22Rv1 (cell line): ENCODE measurements at regions not wholly inside any gene's neighbourhood (a gene's known extent, or its start where the extent isn't known, plus 50 kb on each side); places are given as distances from the start of the nearest gene placed in this dataset.

Experiments used
- H3K27ac ChIP-seq: fragments of 450-650 bp; 2 replicates; pipeline ENCODE4 v1.5.1; 2017
- ZFX ChIP-seq: fragments of 450-650 bp; IDR thresholded peaks from 2 replicates; pipeline ENCODE4 v1.6.1; 2017; ENCODE audit warnings: antibody characterized with exemption, borderline replicate concordance
- TF ChIP-seq, protein P1 (sequence below): fragments of 450-650 bp; IDR thresholded peaks from 2 replicates; pipeline ENCODE4 v1.5.1; 2017; ENCODE audit warnings: mild to moderate bottlenecking

DNA sequence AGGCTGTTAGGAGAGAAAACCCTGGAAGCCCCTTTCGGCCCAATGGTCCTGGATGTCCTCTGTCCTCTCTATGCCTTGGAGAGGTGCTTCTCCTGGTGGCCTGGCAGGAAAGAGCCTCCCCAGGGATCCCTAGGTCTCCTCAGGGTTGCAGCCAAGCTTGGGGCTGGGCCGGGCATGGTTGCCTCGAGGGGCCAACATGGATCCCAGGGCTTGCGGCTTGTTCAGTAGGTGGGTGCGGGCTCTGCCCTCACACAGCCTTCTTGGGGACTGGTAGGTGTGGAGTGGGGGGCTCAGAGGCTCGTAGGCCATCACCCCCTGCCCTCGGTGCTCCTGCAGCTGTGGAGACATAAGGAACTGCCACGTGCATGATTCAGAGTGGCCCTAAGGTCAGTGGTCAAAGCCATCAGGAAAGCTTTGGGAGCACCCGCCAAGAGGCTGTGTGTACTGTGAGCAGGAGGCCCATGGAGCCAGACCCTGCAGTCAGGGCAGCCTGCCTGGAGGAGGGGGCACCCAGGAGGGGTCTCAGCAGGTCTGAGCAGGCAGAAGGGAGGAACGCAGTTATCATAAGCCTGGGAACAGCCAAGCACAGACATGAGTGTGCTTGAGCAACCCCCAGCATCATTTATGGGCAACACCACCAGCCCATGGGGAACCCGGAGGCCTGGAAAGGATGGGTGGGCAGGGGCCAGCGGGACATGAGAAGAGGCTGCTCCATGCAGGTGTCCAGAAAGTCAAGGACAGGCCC, 231.0 kb downstream of the GLI2 start:
- no peak for TF ChIP-seq ZFX
- TF ChIP-seq, protein P1, sequence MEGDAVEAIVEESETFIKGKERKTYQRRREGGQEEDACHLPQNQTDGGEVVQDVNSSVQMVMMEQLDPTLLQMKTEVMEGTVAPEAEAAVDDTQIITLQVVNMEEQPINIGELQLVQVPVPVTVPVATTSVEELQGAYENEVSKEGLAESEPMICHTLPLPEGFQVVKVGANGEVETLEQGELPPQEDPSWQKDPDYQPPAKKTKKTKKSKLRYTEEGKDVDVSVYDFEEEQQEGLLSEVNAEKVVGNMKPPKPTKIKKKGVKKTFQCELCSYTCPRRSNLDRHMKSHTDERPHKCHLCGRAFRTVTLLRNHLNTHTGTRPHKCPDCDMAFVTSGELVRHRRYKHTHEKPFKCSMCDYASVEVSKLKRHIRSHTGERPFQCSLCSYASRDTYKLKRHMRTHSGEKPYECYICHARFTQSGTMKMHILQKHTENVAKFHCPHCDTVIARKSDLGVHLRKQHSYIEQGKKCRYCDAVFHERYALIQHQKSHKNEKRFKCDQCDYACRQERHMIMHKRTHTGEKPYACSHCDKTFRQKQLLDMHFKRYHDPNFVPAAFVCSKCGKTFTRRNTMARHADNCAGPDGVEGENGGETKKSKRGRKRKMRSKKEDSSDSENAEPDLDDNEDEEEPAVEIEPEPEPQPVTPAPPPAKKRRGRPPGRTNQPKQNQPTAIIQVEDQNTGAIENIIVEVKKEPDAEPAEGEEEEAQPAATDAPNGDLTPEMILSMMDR: no peak
- no peak overlapping the region for H3K27ac ChIP-seq

DNA sequence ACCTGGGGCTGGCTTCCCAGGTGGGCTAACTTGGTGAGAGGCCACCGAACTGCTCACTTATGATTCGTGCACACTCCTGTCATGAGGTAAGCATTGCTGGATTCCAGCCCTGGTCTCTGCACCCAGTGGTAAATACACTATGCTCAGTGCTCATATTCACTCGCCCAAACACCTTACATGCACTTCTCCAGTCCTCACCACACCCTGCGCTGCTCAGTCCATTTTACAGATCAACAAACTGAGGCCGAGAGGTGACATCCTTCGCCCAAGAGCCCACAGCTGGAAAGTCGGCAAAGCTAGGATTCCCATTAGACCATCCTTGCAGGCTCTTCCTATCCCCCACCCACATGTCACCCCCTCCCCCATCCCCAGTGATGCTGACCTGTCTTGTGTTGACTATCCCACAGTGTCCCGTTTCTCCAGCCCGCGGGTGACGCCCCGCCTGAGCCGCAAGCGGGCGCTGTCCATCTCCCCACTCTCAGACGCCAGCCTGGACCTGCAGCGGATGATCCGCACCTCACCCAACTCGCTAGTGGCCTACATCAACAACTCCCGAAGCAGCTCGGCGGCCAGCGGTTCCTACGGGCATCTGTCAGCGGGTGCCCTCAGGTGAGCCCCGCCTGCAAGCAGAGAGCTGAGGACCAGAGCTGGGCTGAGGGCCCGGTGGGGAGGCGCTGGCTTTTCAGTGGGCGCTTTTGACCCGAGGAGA, 232.8 kb downstream of the GLI2 start:
- H3K27ac ChIP-seq: no peak overlapping the region
- no peak for TF ChIP-seq ZFX
- TF ChIP-seq, protein P1: no peak

DNA sequence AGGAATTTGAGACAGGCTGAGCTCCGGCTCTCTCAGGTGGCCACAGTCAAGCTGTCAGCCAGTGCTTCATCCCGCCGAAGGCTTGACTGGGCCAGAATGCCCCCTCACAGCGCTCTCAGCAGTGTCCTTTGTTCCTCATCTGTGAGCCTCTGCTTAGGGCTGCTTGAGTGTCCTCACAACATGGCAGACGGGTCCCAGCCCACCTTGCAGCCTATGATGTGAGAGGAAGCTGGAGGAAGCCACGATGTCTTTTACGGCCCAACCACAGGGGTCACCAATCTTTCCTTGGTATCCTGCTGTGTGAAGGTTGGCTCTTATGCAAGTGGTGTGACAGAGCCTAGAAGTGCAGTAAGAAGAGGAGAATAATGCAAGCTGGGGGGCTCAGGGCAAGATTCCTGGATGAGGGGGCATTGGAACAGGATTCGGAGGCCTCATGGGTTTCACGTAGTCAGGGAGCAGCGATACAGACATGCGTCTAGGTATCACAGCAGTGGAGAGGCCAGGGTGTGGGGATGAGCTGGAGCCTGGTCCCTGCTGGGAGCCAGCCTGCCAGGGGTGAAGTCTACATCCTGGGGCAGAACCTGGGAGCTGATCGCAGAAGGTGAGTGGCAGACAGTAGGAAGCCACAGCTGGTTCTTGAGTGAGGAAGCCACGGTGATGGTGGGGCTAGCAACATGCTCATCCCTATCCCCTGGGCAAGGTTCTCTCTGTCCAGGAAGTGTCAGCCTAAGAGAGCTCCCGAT, 234.1 kb downstream of the GLI2 start:
- TF ChIP-seq ZFX: no peak
- no peak overlapping the region for H3K27ac ChIP-seq

DNA sequence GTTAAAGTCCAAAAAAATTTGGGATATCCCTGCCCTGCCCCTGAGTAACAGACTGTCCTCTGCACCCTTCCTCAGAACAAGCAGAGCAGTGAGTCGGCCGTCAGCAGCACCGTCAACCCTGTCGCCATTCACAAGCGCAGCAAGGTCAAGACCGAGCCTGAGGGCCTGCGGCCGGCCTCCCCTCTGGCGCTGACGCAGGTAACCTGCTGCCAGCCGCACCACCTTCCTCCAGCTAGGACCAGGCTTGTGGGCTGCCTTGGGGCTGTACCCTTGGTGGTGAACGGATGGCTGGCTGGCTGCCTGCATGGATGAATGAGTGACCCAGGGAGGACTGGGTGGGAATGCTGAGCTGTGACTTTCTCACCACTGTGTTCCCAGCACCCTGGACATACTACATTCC, 236.2 kb downstream of the GLI2 start:
- no peak for TF ChIP-seq ZFX
- TF ChIP-seq, protein P1: no peak

DNA sequence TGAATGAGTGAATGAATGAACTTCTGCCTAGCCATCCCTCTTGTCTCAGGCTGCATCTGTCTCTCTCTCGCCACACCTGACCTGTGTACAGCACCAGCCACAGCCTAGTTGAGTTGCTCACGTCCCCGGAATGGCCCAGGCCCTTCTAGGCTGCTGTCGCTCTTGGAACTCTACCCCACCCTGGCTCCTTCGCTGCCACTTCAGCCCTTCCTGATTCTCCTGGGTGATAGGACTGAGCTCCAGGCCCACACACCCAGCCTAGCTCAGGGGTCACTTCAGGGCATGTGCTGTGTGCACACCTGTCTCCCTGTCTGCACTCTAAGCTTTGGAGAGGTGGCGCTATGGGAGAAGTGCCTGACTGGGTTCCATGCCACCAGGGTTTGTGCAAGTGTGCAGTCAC, 236.6 kb downstream of the GLI2 start:
- TF ChIP-seq, protein P1: no peak
- TF ChIP-seq ZFX: no peak
- H3K27ac ChIP-seq: no peak overlapping the region

More for the DNA sequence above, 236.2 kb downstream of the GLI2 start:
- H3K27ac ChIP-seq: no peak overlapping the region

DNA sequence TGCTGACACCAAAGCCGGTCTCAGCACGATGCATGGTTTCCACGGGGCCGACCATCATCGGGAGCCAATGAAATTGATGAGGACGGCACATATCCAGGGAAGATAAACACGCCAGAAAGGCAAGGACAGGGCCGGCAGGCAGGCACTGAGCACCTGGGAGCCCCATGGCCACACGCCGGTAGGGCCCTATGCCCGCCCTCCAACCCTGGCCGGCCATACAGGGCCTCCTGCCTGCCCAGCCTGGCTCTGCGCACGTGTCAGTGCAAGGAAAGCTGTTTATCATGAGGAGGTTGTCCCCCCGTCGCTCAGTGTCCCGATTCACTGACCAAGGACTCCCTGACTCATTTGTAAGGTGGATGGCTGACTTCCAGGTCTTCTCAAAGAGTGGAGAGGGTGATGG, 237.5 kb downstream of the GLI2 start:
- no peak overlapping the region for H3K27ac ChIP-seq
- TF ChIP-seq ZFX: no peak
- TF ChIP-seq, protein P1: no peak

DNA sequence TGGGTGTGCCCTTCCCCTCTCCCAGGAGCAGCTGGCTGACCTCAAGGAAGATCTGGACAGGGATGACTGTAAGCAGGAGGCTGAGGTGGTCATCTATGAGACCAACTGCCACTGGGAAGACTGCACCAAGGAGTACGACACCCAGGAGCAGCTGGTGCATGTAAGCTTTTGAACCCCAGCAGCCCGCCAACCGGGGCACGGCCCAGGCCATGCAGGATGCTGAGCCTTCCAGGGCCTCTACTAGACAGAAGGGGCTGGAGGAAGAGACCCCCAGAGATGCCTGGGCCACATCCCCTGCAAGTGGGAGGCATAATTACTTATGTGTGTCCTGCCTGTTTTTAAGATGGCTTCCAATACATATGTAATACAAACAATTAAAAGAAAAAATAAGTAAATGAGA, 239.3 kb downstream of the GLI2 start:
- H3K27ac ChIP-seq: no peak overlapping the region
- TF ChIP-seq ZFX: no peak
- TF ChIP-seq, protein P1: no peak
